Coronary artery (tissue), 2 donors: ENCODE measurements at regions not wholly inside any gene's neighbourhood (a gene's known extent, or its start where the extent isn't known, plus 50 kb on each side); places are given as distances from the start of the nearest gene placed in this dataset.

Source experiments
- DNase-seq: peaks from one replicate; pipeline ENCODE4 v3.0.0-alpha.2; 2017; ENCODE audit warnings: low spot score
- H3K27ac ChIP-seq, 2 donors: fragments of 200-600 bp; sonication (generic); one replicate each; pipeline ENCODE4 v1.5.1; 2016 to 2019
- H3K4me3 ChIP-seq: fragments of 200-600 bp; sonication (generic); 2 replicates; pipeline ENCODE4 v1.5.1; 2016; ENCODE audit warnings: mild to moderate bottlenecking, moderate library complexity
- CTCF ChIP-seq: fragments of 200-600 bp; sonication (generic); IDR thresholded peaks from one replicate; pipeline ENCODE4 v1.5.1; 2019; ENCODE audit warnings: antibody characterized with exemption

DNA sequence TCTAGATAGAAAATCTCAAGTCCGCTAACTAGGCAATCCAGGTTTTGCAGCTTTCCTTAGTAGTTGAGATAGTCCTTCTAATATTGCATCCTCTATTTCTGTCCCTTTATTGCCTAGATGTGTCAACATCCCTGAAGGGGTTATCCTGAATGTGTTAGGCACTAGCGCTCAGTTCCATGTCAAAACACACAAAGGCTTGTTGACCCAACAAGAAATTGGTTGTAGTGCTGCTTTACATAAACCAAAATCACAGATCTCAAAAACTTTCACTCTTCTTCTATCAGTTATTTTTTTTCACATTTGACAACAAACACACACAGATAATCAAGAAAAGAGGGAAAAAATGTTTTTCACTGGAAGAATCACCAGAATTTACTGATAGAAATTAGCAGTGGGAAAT lies 51.4 kb upstream of the SOX2 start:
- no peak for DNase-seq
- Histone ChIP-seq H3K27ac (no peak overlapping the region), H3K4me3 (no peak overlapping the region)
- no peak for TF ChIP-seq CTCF

DNA sequence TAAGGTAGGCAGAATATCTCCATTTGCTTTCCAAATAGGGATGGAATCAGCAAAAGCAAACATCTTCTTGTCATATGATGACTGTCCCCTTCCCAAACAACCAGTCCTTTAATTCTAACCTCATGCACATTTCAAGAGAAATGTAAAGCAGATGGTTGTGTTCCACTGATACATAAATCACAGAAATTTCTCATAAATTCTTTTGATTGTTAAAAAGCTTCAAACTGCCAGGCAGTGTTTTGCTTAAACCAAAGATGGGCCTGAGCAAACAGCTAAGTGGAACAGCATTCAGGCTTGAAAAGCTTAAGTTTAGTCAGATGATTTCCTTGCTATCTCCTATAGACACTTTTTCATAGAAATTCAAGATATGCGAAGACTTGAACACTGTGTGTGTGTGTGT lies 74.3 kb upstream of the SOX2 start:
- H3K27ac ChIP-seq = no peak overlapping the region
- no peak for TF ChIP-seq CTCF
- no peak overlapping the region for H3K4me3 ChIP-seq
- DNase-seq = no peak

DNA sequence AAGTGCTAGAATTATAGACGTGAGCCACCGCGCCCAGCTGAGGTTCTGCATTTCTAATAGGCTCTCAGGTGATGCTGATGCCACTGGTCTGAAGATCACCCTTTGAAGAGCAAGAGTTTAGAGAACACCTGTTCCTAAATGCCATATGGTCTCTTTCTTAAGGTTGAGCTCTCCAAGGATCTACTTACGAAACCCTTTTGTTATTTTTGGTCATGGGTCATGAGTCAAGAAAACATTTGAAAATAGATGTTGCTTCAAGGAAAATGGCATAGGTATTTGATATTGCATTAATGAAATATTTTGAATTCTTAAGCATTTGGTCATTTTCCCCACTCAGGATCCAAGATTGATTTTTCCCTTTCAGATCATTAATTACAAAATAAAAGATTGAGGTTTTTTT lies 74.7 kb upstream of the SOX2 start:
- no peak overlapping the region for H3K4me3 ChIP-seq
- DNase-seq = no peak
- TF ChIP-seq CTCF = no peak
- H3K27ac ChIP-seq = no peak overlapping the region

GRCh38 chr3:181635141-181635540 lies 76.6 kb upstream of the SOX2 start:
- DNase-seq = no peak
- TF ChIP-seq CTCF = no peak
- H3K27ac ChIP-seq = no peak overlapping the region
- H3K4me3 ChIP-seq = no peak overlapping the region

DNA sequence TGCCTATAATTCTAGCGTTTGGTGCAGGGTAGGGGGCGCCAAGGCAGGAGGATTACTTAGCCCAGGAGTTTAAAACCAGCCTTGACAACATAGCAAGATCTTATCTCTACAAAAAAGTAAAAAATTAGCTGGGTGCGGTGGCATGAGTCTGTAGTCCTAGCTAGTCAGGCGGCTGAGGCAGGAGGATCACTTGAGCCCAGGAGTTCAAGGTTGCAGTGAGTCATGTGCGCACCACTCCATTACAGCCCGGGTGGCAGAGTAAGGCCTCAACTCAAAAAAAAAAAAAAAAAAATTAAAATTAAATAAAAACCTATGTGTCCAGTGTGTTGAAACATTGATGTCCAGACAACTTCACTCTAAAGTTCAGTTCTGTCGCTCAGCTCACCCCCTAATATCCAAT lies 78.2 kb upstream of the SOX2 start:
- no peak for TF ChIP-seq CTCF
- no peak for DNase-seq
- no peak overlapping the region for H3K27ac ChIP-seq
- H3K4me3 ChIP-seq = no peak overlapping the region

DNA sequence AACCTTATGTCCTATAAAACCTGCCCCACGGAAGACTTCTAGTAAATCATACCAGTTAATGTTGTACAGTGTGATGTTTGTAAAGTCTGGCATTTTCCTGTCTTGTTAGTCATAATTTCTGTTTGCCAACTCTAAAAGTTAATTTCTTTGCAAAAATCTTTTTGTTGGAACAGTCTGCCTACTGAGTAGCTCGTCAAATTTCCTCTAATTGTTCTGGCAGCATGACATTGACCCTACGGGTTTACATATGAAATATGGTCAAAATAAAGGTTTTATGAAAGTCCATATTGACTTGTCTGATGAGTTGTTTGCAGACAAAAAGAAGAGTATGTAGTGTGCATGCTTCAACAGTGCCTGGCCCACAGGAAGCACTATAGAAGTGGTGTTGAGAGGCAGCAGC lies 79.8 kb upstream of the SOX2 start:
- TF ChIP-seq CTCF = no peak
- H3K27ac ChIP-seq = no peak overlapping the region
- no peak for DNase-seq
- H3K4me3 ChIP-seq = no peak overlapping the region

GRCh38 chr3:181630853-181631252 lies 80.9 kb upstream of the SOX2 start:
- TF ChIP-seq CTCF = no peak
- DNase-seq = no peak
- Histone ChIP-seq H3K27ac (no peak overlapping the region), H3K4me3 (no peak overlapping the region)
